ENCODE measurements at regions not wholly inside any gene's neighbourhood (a gene's known extent, or its start where the extent isn't known, plus 50 kb on each side); places are given as distances from the start of the nearest gene placed in this dataset.

DNA sequence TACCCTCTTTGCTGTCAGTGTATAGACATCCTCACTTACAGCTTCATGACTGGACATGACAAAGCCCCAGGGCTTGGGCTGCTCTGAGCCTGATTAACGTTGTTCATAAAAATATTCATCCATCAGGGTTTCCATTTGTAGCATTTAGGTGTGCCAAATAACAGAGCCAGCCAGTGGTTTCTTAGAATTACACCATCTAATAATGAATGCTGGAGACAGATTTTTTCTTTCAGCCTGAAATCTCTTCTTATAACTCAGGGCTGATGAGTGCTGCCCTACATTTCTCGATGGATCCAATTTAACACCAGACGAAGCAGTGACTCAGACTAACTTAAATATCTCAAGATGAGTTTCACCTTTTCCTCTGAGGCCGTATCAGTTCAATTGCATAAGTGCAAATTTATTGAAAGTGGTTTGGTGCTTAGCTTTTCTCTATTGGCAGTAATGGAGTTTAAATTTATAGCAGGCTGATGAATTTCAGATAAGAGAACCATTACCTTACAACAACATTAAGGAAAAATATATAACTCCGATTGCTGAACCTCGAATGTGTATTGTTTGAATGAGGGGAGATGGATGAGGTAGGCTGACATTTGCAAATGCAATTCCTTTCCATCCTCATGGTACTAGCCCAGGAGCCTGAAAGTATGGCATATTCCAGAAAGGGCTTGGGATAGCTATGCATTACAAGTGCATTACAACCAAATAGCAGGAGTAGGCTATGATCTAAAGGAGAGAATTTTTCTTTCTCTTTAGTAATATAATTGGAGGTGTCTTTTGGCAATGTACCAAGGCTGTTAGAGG, 900.6 kb downstream of the KCNMA1 start:
- TF ChIP-seq, protein P1, sequence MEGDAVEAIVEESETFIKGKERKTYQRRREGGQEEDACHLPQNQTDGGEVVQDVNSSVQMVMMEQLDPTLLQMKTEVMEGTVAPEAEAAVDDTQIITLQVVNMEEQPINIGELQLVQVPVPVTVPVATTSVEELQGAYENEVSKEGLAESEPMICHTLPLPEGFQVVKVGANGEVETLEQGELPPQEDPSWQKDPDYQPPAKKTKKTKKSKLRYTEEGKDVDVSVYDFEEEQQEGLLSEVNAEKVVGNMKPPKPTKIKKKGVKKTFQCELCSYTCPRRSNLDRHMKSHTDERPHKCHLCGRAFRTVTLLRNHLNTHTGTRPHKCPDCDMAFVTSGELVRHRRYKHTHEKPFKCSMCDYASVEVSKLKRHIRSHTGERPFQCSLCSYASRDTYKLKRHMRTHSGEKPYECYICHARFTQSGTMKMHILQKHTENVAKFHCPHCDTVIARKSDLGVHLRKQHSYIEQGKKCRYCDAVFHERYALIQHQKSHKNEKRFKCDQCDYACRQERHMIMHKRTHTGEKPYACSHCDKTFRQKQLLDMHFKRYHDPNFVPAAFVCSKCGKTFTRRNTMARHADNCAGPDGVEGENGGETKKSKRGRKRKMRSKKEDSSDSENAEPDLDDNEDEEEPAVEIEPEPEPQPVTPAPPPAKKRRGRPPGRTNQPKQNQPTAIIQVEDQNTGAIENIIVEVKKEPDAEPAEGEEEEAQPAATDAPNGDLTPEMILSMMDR (conservative IDR thresholded peaks at IDR 0.05; ENCODE audit: low read length): no peak
- no peak for TF ChIP-seq EZH2phosphoT487 (IDR thresholded peaks at IDR 0.05; ENCODE audit: borderline replicate concordance)

All from Loucy (cell line).